HepG2 (cell line): ENCODE measurements at regions not wholly inside any gene's neighbourhood (a gene's known extent, or its start where the extent isn't known, plus 50 kb on each side); places are given as distances from the start of the nearest gene placed in this dataset.

Experiments
- ATAC-seq: fragments of 200-7000 bp; cut with Tn5 transposase; 3 replicates; pipeline ENCODE4 v1.9.1; 2020; ENCODE audit warnings: mild to moderate bottlenecking, moderate library complexity
- BruUV-seq: library from RNA; stranded (reverse); fragments of 400-500 nt; replicated peaks from 2 replicates; lab custom pipeline; 2021; lab: Mats Ljungman, UMichigan
- CTCF ChIA-PET: fragments of 300-600 bp; formaldehyde crosslinking; extraction: SDS; loops from one replicate; lab custom pipeline; 2021; ENCODE audit warnings: low total read pairs, inconsistent platforms, low intra/inter-chr PET ratio; lab: Yijun Ruan, JAX
- POLR2A ChIA-PET: fragments of 350-600 bp; sonication (Branson Sonifier 250); formaldehyde crosslinking; loops from one replicate; lab custom pipeline; 2020; ENCODE audit warnings: antibody characterized with exemption, inconsistent platforms; lab: Yijun Ruan, JAX
- DNase-seq: peaks from one replicate; pipeline ENCODE4 v3.0.0-alpha.2; 2015; ENCODE audit warnings: low spot score
- FAIRE-seq: peaks from 3 replicates; lab custom pipeline; 2011; peaks lifted over from hg19 to GRCh38; lab: Jason Lieb, UNC
- H2AFZ ChIP-seq: one replicate; pipeline ENCODE4 v1.6.1; 2011; ENCODE audit warnings: low read length, inconsistent platforms
- H3K27ac ChIP-seq: fragments of 300-600 bp; 3 replicates; pipeline ENCODE4 v1.8.0; 2011; ENCODE audit warnings: mixed run types, mild to moderate bottlenecking, mixed read lengths, low read length, inconsistent platforms; ENCODE audit not compliant: insufficient read depth; ENCODE audit errors: extremely low read length
- H3K27me3 ChIP-seq, 2 experiments: fragments of 200-600 bp in 1 of 2; 2 replicates in 1 of 2; 3 replicates in 1 of 2; pipeline versions ENCODE4 v1.6.0 to v1.8.0; 2011; ENCODE audit warnings: low read length in 2 of 2, mild to moderate bottlenecking in 2 of 2, moderate library complexity in 2 of 2, inconsistent platforms in 1 of 2; ENCODE audit not compliant: insufficient read depth in 2 of 2, control insufficient read depth in 1 of 2
- H3K36me3 ChIP-seq, 2 experiments: fragments of 200-600 bp in 1 of 2; replicated peaks in 1 of 2; 2 replicates in 1 of 2; 3 replicates in 1 of 2; pipeline versions ENCODE4 v1.5.1 to v1.8.0; 2011; ENCODE audit warnings: low read length in 2 of 2, inconsistent platforms in 1 of 2; ENCODE audit not compliant: insufficient read depth in 2 of 2, control insufficient read depth in 1 of 2
- H3K4me1 ChIP-seq: 2 replicates; pipeline ENCODE4 v1.5.1; 2012; ENCODE audit warnings: low read length, inconsistent platforms; ENCODE audit not compliant: insufficient read depth
- H3K4me2 ChIP-seq: 2 replicates; pipeline ENCODE4 v1.6.0; 2011; ENCODE audit warnings: low read depth, low read length, inconsistent platforms
- H3K4me3 ChIP-seq, 3 experiments: fragments of 200-600 bp in 1 of 3; sonication (generic), shearing (Covaris generic) in 1 of 3; replicated peaks in 1 of 3; 2 replicates each; pipeline ENCODE4 v1.5.1; 2011 to 2016; ENCODE audit warnings: low read length in 3 of 3, inconsistent platforms in 2 of 3, low read depth in 2 of 3, mild to moderate bottlenecking in 2 of 3, control low read depth in 1 of 3, mixed read lengths in 1 of 3; ENCODE audit not compliant: insufficient read depth in 1 of 3
- H3K79me2 ChIP-seq: one replicate; pipeline ENCODE4 v1.6.1; 2011; ENCODE audit warnings: low read length, inconsistent platforms; ENCODE audit not compliant: insufficient read depth
- H3K9ac ChIP-seq: 2 replicates; pipeline ENCODE4 v1.6.0; 2011; ENCODE audit warnings: mild to moderate bottlenecking, low read depth, low read length, inconsistent platforms; ENCODE audit not compliant: insufficient read depth
- H3K9me3 ChIP-seq: 2 replicates; pipeline ENCODE4 v1.5.1; 2012; ENCODE audit warnings: mild to moderate bottlenecking, low read length
- H4K20me1 ChIP-seq: 2 replicates; pipeline ENCODE4 v1.6.0; 2011; ENCODE audit warnings: inconsistent platforms, mild to moderate bottlenecking, low read length, moderate library complexity; ENCODE audit not compliant: insufficient read depth
- EZH2 ChIP-seq: conservative IDR thresholded peaks from 2 replicates; pipeline ENCODE4 v1.6.1; 2012; ENCODE audit warnings: mild to moderate bottlenecking, low read depth, low read length, moderate library complexity
- FIP1L1 ChIP-seq: fragments of 200-400 bp; formaldehyde crosslinking; IDR thresholded peaks from 2 replicates; pipeline ENCODE4 v1.6.1; 2018; ENCODE audit warnings: low read depth, mild to moderate bottlenecking, low read length, moderate library complexity, borderline replicate concordance; ENCODE audit not compliant: insufficient read depth
- GABPA ChIP-seq, 2 experiments: IDR thresholded peaks; 2 replicates each; pipeline ENCODE4 v1.6.1; 2011 to 2016; ENCODE audit warnings: low read depth in 2 of 2, low read length in 1 of 2, missing biosample characterization in 1 of 2, missing genetic modification characterization in 1 of 2
- HNRNPUL1 ChIP-seq: fragments of 200-400 bp; formaldehyde crosslinking; IDR thresholded peaks from 2 replicates; pipeline ENCODE4 v1.6.1; 2017; ENCODE audit warnings: low read depth, mild to moderate bottlenecking, low read length, moderate library complexity
- NBN ChIP-seq: fragments of 450-650 bp; conservative IDR thresholded peaks from 2 replicates; pipeline ENCODE4 v1.6.1; 2017
- RFX3 ChIP-seq: IDR thresholded peaks from 2 replicates; pipeline ENCODE4 v1.6.1; 2016; ENCODE audit warnings: missing biosample characterization, missing genetic modification reagents
- RFXANK ChIP-seq: IDR thresholded peaks from 2 replicates; pipeline ENCODE4 v1.6.1; 2016
- ZMYM3 ChIP-seq: sonication (generic); formaldehyde crosslinking; IDR thresholded peaks from 2 replicates; pipeline ENCODE4 v1.5.1; 2020; ENCODE audit warnings: mild to moderate bottlenecking, missing genetic modification reagents
- ZNF276 ChIP-seq: sonication (generic); formaldehyde crosslinking; IDR thresholded peaks from 2 replicates; pipeline ENCODE4 v1.4.0; 2020; ENCODE audit warnings: mild to moderate bottlenecking, low read depth, missing genetic modification reagents
- ZNF343 ChIP-seq: sonication (generic); formaldehyde crosslinking; IDR thresholded peaks from 2 replicates; pipeline ENCODE4 v1.4.0; 2020; ENCODE audit warnings: mild to moderate bottlenecking, missing genetic modification reagents
- WGBS: methylation state at CpG from one replicate; pipeline ENCODE4 v1.1.6; 2017; ENCODE audit warnings: low lambda C conversion rate; 5-methylcytosine and 5-hydroxymethylcytosine counted together
- in situ Hi-C: cut with HindIII; loops from 2 replicates; pipeline ENCODE4 v1.10.0; 2017; ENCODE audit warnings: low pct_unique_long_range_greater_than_20kb; ENCODE audit not compliant: extremely low pct_ligation_motif_present
- intact Hi-C: fragments of 100-400 bp; cut with micrococcal nuclease; formaldehyde crosslinking; loops from one replicate; pipeline ENCODE4 v1.10.0; 2022; ENCODE audit not compliant: unreplicated experiment
- TF ChIP-seq, protein P1 (sequence below): sonication (generic); formaldehyde crosslinking; IDR thresholded peaks from 2 replicates; pipeline ENCODE4 v1.8.0; 2022; ENCODE audit warnings: mild to moderate bottlenecking, missing genetic modification reagents, moderate library complexity
- TF ChIP-seq, protein P2 (sequence below): sonication (generic); formaldehyde crosslinking; conservative IDR thresholded peaks from 2 replicates; pipeline ENCODE4 v1.4.0; 2020; ENCODE audit warnings: missing genetic modification reagents
- TF ChIP-seq, protein P3 (sequence below): sonication (generic); formaldehyde crosslinking; IDR thresholded peaks from 2 replicates; pipeline ENCODE4 v1.5.0; 2020; ENCODE audit warnings: mild to moderate bottlenecking, missing genetic modification reagents

- TF ChIP-seq ZMYM3 (CRISPR knock-in tag) (no peak), RFX3 (no peak), HNRNPUL1 (no peak), ZNF343 (no peak), FIP1L1 (no peak), GABPA (IDR thresholded peaks at IDR 0.05; ENCODE audit: low read depth, low read length) (no peak), GABPA (CRISPR knock-in tag; IDR thresholded peaks at IDR 0.05; ENCODE audit: low read depth) (no peak)
- TF ChIP-seq, protein P1, sequence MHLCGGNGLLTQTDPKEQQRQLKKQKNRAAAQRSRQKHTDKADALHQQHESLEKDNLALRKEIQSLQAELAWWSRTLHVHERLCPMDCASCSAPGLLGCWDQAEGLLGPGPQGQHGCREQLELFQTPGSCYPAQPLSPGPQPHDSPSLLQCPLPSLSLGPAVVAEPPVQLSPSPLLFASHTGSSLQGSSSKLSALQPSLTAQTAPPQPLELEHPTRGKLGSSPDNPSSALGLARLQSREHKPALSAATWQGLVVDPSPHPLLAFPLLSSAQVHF (CRISPR knock-in tag), result no peak
- TF ChIP-seq, protein P2, sequence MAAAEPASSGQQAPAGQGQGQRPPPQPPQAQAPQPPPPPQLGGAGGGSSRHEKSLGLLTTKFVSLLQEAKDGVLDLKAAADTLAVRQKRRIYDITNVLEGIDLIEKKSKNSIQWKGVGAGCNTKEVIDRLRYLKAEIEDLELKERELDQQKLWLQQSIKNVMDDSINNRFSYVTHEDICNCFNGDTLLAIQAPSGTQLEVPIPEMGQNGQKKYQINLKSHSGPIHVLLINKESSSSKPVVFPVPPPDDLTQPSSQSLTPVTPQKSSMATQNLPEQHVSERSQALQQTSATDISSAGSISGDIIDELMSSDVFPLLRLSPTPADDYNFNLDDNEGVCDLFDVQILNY, result no peak
- TF ChIP-seq, all 625 proteins: peak for 0
Observed at GRCh38 chr3:40681658-40682055, 156.9 kb downstream of the ZNF621 start (continued).

DNA sequence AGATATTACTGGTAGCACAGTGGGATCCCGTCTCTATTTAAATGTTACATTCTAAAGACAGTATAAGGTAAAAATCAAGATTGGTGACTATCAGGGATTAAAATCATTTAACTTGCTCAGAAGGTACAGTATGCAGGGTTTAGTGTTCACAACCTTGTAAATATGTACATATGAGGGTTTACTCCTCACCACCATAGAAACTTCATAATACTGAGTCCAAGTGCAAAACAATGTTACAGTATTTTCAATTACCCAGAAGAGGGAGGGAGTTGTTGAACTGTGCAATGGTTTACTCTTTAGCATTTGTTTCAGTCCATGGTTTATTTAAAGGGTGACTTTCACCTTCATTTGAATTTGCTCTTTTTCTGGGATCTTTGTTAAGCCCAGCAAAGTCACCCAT lies 165.1 kb downstream of the ZNF621 start:
- no peak for ATAC-seq
- intact Hi-C loops, result no loop called here
- POLR2A ChIA-PET, result no interaction called here
- DNase-seq, result no peak
- H3K36me3 ChIP-seq, result no peaks in the 10 kb centered on the region
- no peak for TF ChIP-seq ZNF276
- no peak for TF ChIP-seq RFXANK (CRISPR knock-in tag)
- TF ChIP-seq, protein P3, sequence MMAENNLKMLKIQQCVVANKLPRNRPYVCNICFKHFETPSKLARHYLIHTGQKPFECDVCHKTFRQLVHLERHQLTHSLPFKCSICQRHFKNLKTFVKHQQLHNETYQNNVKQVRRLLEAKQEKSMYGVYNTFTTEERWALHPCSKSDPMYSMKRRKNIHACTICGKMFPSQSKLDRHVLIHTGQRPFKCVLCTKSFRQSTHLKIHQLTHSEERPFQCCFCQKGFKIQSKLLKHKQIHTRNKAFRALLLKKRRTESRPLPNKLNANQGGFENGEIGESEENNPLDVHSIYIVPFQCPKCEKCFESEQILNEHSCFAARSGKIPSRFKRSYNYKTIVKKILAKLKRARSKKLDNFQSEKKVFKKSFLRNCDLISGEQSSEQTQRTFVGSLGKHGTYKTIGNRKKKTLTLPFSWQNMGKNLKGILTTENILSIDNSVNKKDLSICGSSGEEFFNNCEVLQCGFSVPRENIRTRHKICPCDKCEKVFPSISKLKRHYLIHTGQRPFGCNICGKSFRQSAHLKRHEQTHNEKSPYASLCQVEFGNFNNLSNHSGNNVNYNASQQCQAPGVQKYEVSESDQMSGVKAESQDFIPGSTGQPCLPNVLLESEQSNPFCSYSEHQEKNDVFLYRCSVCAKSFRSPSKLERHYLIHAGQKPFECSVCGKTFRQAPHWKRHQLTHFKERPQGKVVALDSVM (CRISPR knock-in tag), result no peak
- no peak for TF ChIP-seq NBN
- TF ChIP-seq EZH2, result no peak
- TF ChIP-seq, all 625 proteins: peak for 0
- Histone ChIP-seq H3K4me2 (no peak overlapping the region), H3K27me3 (peaks cover 0 to 10% of the 10 kb centered on the region in 2 experiments; a peak in 1 of 5 replicates), H3K79me2 (no peaks in the 10 kb centered on the region), H3K9ac (no peak overlapping the region), H3K27ac (no peak overlapping the region), H3K4me1 (peaks cover 16% of the 10 kb centered on the region), H4K20me1 (no peaks in the 10 kb centered on the region), H3K9me3 (no peaks in the 10 kb centered on the region), H2AFZ (no peak overlapping the region), H3K4me3 (no peak overlapping the region)
- in situ Hi-C loops, result no loop called here
- CTCF ChIA-PET, result no interaction called here
- 47% methylated on average over 1 of the region's 1 CpG for WGBS
- no peak for FAIRE-seq
- BruUV-seq, result no TSS peak
